NCI-H524 treated with DMSO at 0.1 percent for 48 hours (cell line): ENCODE measurements at regions not wholly inside any gene's neighbourhood (a gene's known extent, or its start where the extent isn't known, plus 50 kb on each side); places are given as distances from the start of the nearest gene placed in this dataset.

ENCODE experiments used
- DNase-seq: peaks from one replicate; lab custom pipeline; 2025; lab: John Stamatoyannopoulos, UW

DNA sequence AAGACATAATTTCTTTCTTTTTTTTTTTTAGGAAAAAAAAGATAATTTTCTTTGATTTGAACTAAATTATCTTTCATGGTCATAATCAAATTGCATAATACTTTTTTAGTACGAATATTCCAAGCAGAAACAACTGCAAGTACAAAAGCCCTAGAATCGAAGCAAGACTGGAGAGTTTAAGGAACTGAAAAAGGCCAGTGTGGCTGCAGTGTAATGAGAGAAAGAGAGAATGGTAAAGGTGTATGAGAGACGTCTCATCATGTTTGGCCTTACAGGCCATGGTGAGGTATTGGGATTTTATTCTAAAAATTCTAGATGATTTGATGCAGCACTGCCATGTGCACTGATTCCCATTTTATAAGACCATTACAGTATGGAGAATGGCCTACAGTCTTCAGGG is 180.9 kb downstream of the SUCNR1 start:
- no peak for DNase-seq

DNA sequence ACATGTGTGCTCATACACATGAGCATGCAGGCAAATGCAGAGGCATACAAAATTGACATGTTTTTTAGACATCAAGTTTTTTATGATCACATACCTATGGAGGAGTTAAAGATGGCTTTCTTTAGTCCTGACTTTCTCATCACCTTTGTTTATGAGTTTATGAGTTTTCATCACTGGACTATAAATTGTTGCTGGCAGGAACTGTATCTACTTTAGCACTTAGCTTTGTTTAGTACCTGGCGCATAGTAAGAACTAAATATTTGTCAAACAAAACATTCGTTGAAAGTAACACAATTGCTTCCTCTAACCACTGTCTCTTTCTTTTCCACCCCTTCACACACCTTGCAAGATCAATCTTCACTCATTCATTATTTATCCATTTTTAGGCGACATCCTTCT is 182.6 kb downstream of the SUCNR1 start:
- no peak for DNase-seq

DNA sequence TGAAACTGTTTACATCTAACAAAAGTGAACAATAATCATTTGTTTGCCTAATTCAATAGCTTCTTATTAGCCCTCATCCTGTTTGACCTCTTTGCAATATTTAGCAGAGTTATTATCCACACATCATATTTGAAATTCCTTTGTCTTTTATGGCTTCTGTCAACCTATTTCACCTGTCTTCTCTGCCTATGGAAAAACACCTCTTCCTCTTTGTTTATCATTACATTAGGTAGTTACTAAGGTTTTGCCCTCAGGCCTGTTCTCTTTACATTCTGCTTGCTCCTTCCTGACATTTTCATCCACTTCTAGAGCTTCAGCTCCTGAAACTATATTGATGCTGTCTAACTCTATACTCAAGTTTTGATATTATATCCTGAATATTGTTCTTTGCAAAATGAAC is 183.0 kb downstream of the SUCNR1 start:
- DNase-seq, result no peak

DNA sequence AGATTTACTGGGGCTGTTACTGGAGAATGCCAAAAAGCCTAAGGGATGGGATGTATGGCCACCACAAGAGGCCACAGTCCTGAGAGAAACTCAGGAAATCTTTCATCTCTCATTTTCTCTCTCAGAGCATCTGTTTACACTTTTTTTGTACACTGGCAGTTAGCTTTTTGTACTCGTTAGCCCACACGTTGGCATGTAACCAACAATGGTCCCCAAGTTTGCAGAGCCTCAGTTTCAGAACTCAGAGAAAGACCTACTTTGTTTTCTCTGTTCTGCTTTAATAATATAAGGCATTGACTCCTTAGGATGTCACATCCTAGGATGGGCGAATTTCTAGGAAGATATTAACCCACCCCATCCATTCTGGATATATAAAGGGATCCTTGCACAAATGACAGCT is 183.5 kb downstream of the SUCNR1 start:
- no peak for DNase-seq

DNA sequence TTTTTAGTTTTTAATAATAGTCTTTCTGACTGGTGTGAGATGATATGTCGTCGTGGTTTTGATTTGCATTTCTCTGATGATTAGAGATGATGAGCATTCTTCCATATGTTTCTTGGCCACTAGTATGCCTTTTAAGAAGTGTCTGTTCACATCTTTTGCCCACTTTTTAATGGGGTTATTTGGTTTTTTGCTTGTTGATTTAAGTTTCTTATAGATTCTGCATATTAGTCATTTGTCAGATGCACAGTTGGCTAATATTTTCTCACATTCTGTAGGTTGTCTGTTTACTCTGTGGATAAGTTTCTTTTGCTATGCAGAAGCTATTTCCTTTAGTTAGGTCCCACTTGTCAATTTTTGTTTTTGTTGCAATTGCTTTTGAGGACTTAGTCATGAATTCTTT is 185.4 kb downstream of the SUCNR1 start:
- no peak for DNase-seq

DNA sequence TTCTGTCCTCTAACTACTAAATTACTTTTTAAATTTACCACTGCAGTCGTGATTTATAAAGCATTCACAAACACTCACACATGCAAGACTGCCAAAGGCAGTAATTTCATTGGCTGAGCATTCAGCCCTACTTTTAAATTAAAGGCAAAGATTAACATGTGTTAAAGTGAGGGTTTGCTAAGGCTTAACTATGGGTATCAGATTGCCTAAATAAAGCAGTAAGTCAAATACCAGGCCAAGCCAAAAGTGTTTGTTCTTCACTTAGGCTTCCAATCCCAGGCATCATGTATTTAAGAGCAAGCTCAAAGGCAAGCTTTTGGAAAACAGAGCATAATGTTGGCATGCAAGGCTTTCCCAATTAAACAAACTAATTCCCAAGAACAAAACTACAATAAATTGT is 187.3 kb downstream of the SUCNR1 start:
- DNase-seq, result peak; percentile 29

DNA sequence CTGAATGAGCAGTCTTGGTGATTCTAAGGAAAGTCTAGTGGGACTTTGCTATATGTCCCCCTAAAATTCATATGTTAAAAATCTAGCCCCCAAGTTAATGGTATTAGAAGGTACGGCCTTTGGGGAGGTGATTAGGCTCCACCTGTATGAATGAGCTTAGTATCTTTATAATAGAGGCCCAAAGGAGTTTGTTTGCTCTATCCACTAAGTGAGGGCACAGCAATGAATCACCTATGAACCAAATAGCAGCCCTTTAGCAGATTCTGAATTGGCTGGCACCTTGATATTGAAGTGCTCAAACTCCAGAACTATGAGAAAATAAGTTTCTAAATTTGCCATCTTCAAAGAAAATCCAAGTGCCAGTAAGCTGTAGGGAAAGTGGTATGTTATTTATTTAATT is 187.9 kb downstream of the SUCNR1 start:
- no peak for DNase-seq

DNA sequence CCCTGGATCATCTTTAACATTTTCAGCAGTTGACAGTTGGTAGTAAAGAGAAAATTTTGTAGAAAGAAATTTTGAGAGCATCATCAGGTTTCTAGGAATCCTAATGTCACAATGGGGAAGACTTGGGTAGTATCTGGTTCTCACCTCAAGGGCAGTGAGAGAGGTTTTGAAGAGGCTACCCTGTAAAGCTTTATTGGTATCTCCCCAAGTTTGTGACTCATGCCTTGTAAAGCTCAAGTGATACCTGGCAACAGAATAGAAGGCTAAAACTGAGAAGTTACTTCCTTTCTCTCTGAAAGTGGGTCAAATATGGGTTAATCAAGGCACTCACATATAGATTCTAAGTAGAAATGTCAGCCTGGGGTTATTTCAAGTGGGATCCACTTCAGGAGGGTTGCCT is 196.4 kb downstream of the SUCNR1 start:
- no peak for DNase-seq

DNA sequence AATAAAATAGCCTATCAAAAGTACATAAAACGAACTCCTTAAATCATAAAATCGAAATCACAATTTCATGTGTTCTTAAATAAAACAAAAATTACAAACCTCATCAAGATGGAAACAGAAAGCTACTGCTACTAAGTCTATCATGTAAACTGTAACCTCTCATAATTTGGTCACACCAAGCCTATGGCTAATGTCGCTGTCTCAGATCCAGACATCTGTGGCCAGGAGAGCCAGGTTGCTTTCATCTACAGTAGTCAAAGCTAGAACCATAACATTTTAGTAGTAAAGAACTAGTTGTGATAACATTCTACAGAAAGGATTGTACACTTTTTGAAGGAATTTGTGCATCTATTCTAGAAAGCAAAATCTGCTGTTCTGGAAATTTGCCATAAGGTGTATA is 197.4 kb upstream of the MBNL1 start:
- DNase-seq, result no peak

DNA sequence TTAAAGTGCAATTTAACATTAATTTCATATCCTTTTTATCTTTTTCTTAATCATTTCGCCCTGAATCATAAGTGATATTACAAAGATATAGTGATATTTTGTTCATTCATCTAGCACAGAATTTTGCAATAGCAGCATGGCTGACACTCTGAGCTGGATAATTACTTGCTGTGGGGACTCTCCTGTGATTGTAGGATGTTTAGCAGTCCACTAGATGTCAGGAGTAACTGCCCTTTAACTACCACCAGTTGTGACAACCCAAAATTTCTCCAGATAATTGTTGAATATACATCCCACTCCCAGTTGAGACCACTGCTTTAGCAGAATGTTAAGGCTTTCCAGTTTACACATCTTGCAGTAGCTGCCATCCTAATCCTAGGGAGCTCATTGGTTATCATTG is 196.8 kb upstream of the MBNL1 start:
- peak; percentile 18 for DNase-seq

DNA sequence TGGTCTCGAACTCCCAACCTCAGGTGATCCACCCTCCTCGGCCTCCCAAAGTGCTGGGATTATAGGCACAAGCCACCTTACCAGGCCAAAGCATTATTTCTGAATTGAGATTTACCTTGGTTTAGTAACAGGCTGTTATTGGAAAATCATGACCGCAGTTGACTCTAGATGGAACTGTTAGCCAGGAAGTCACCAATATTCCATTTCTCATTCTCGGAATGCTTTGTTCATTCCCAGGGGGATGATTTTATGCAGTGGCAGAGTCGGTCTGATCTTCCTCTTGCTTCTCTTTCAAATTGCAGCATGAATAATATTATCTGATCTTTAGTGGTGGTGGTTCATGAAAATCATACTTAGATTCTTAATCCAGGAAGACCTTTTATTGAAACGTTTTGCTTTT is 195.5 kb upstream of the MBNL1 start:
- DNase-seq, result no peak

DNA sequence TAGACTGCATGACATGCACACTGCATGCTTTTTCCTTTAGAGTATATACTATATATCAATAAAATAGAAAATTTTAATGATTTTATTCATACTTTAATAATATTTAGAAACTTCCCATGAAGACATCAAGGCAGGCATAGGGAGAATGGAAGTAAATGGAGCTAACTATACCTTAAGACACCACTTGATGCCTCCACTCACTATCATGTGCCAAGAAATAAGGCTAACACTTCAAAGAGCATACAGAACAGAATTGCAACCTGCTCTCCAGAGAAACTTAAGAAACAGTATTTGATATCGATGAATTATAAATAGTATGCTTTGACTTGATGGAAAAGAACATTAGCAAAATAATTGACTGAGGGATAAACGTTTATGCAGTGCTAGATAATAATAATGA is 192.6 kb upstream of the MBNL1 start:
- DNase-seq, result no peak

DNA sequence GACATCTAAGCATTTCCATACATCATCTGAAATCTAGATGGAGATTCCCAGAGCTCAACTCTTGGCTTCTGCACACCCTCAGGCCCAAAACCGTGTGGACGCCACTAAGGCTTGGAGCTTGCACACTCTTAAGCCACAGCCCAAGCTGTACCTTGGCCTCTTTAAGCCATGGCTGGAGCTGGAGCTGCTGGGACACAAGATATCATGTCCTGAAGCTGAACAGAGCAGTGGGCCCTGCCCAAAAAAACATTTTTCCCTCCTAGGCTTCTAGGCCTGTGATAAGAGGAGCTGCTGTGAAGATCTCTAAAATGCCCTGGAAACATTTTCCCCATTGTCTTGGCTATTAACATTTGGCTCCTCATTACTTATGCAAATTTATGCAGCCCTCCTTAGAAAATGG is 188.7 kb upstream of the MBNL1 start:
- no peak for DNase-seq

DNA sequence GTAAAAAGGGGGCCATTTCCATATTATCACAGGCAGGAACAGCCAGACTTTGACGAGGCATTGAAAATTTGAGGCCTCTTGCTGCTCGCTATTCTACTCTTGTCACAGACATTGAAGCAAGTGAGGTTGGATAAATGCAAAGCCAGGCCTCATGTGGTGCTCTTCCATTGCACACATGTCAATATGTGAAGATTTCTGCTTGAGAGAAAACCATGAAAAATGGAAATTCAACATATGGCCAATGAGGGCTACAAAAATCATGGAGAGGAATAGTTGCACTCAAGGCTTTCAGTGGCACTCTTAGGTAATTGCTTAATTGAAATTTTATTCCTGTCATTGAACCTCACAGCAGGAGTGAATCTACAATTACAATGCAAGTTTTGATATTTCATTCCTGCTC is 185.6 kb upstream of the MBNL1 start:
- DNase-seq, result peak; percentile 47

DNA sequence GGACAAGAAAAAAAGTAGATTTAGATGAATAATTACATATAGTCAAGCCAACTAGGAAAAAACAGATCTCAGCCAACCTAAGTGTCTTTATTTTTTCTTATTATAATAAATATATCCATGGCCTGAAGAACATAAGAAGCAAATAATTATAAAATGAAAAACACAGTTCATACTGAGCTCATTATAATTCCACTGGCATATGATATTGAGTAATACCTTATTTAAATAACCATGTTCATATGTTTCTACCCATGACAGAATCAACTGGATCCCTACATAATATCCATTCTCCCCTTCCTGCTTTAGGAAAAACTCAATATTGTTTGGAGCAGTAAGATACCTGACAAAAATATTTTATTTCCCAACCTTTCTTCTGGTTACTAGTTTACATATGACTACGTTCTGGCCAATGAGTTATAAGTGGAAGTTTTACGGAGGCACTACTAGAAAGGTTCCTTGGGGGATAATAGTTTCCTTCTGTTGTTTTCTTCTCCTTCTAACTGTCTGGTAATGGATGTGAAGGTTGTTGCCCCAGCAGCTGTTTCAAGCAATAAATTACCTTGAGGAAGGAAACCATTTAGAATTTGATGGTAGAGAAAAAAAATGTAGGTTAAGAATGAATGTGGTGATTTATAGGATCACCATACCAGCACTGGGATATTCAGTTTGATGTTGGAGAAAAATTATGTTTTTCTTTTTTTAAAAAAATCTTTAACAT is 184.1 kb upstream of the MBNL1 start:
- DNase-seq, result no peak

DNA sequence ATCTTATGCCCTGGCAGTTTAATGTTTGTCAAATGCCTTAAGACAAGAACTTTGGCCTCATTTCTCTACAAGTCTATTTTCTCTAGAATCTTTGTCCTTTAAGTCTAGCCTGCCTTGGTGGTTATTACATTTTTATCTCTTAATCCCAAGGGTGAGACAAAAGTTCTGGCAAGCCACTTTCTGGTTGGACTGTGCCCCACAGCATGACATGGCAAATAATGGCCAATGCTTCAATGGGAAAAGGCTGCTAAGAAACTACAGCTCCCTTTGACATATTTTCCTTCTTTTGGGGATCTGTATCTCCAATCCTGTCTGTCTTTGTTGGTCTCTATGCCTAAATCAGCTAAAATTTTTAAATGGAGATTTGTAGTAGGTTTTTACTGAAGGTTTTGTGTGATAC is 181.6 kb upstream of the MBNL1 start:
- no peak for DNase-seq

DNA sequence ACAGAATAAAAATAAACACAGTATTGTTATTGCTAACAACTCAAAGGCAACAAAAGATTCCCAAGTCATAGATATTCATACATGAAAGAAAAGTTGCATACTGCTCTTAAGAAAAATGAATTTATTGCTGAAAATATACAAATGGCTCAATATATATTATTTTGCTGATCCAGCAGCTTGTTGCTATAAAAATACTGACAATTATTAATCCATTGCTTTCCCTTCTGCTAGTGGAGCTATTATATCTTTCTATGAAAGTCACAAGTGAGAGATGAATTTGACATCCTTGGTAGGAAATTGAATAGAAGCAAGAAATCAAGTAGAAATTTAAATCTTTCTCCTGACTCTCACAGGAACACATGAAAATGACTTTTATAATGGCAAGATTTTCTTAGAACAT is 179.2 kb upstream of the MBNL1 start:
- DNase-seq, result no peak

DNA sequence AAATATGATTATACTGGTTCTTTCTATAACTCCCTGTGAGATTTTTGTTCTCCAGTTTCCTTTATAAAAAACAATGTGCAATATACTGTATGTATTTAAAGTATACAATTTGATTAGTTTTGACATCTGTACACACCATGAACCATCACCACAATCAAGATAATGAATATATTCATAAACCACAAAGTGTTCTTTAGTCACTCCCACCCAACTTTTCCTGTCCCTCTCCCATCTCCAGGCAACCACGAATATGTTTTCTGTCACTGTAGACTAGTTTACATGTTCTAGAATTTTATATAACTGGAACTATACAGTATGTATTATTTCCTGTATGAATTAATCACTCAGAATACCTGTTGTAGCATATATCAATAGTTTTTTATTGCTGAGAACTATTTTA is 177.0 kb upstream of the MBNL1 start:
- no peak for DNase-seq

DNA sequence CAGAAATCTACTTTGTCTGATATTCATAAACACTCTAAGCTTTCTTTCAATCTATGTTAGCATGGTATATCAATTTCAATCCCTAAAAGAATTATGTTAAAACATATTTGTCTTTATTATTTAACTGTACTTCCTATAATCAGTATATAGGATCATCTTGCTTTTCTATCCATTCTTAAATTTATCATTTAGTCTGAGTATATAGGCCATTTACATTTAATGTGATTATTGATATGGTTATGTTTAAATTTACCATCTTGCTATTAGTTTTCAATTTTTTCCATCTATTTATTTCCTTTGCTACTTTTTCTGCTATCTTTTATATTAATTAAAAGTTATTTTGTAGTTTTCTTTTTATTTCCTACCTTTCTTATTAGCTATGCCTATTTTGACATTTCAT is 174.8 kb upstream of the MBNL1 start:
- DNase-seq, result no peak

DNA sequence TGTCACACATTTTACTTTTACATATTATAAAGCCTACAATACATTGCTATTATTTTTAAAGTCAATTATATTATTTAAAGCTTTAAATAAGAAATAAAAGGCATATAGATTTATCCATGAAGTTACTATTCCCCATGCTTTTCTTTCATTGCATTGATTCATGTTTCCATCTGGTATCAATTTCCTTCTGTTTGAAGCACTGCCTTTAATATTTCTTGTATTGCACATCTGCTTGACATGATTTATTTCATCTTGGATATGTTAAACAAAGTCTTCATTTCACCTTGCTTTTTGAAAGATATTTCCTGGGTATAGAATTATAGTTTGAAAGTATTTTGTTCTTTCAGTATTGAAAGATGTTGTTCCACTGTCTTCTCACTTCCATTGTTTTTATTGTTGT is 174.3 kb upstream of the MBNL1 start:
- no peak for DNase-seq

DNA sequence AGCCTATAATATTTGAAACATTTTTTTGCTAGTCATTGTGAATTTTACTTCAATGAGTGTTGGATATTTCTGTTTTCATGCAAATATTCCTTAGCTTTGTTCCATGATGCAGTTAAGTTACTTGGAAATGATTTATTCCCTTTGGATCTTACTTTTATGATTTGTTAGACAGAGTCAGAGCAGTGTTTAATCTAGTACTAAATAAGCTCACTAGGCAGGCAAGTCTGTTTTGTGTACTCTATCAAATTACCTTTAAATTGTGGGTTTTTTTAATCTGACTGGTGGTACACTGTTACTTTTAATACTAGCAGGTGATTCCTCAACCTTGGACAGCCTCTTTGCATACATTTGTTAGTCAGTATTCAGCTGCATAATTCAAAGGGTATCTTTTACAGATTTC is 173.3 kb upstream of the MBNL1 start:
- no peak for DNase-seq

DNA sequence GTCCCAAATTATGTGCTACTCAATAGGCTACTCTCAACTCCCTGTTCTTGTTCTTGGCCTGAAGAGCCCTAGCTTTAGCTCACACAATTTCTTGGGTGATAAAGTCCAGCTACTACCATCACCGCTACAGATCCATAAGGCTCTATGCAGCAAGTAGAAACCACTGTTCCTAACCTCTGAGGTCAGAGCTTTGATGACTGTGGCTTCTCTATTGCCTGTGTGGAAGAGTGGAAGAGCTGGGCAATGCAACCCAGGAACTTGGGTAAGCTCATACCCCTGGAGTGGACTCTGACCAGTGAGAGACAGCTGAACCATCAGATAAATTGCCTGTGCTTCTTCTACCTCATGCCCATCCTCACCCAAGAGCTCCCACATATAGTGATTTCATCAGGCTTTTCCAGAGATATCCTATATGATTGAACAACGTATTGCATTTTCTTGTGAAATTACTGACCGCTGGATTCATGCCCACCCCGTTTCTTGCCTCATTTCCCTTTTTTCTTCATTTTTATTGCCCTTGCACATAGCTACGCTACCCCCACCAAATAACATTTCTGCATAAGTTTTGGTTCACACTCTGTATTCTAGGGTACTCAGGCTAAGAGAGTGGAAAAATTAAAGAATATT is 172.3 kb upstream of the MBNL1 start:
- DNase-seq, result no peak

DNA sequence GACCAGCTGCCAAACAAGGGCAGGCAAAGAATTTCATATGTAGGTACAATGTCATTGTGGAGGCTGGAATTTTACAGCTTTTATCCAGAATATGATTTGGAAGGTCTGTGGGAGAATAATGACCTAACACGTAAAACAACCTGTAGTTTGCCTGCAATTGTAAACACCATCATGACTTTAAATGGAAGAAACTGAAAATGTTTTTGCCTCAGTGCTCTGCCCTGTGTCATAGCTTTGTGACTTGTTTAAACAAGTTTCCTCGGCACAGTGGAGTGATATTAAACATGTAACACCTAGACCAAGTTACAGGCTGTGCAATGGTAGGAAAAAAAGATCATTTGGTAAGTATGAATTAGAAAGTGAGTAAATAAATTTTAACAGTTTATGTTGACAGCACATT is 171.6 kb upstream of the MBNL1 start:
- no peak for DNase-seq

DNA sequence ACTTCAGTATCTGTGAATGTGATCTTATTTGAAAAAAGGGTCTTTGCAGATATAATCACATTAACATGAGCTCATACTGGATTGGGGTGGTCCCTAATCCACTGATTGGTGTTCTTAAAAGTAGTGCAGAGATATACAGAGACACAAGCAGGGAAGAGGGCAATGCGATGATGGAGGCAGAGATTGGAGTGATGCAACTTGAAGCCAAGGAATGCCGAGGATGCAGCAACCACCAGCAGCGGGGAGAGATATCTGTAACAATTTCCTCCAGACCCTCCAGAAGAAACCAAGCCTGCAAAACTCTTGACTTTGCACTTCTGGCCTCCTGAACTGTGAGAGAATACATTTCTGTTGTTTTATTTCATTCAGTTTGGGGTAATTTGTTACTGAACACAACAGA is 171.0 kb upstream of the MBNL1 start:
- no peak for DNase-seq
